IPS-20b (cell line): ENCODE measurements at regions not wholly inside any gene's neighbourhood (a gene's known extent, or its start where the extent isn't known, plus 50 kb on each side); places are given as distances from the start of the nearest gene placed in this dataset.

Experiments
- H3K27ac ChIP-seq: one replicate; pipeline ENCODE4 v1.5.1; 2013; ENCODE audit warnings: low read length
- H3K27me3 ChIP-seq: 2 replicates; pipeline ENCODE4 v1.6.1; 2013; ENCODE audit warnings: mild to moderate bottlenecking, low read length, inconsistent platforms; ENCODE audit not compliant: insufficient read depth
- H3K36me3 ChIP-seq: 2 replicates; pipeline ENCODE4 v1.6.1; 2013; ENCODE audit warnings: low read depth, mild to moderate bottlenecking, inconsistent platforms, low read length, moderate library complexity; ENCODE audit not compliant: insufficient read depth
- H3K4me1 ChIP-seq: 2 replicates; pipeline ENCODE4 v1.6.1; 2013; ENCODE audit warnings: mild to moderate bottlenecking, control low read depth, inconsistent platforms, low read length, moderate library complexity; ENCODE audit not compliant: insufficient read depth
- H3K4me3 ChIP-seq: 2 replicates; pipeline ENCODE4 v1.5.1; 2013; ENCODE audit warnings: mild to moderate bottlenecking, low read length, inconsistent platforms
- H3K9ac ChIP-seq: 2 replicates; pipeline ENCODE4 v1.6.1; 2013; ENCODE audit warnings: low read depth, mild to moderate bottlenecking, inconsistent platforms, low read length, moderate library complexity
- H3K9me3 ChIP-seq: 2 replicates; pipeline ENCODE4 v1.6.1; 2013; ENCODE audit warnings: mild to moderate bottlenecking, low read depth, low read length, inconsistent platforms; ENCODE audit not compliant: insufficient read depth

GRCh38 chr9:116039893-116040292 lies 113.7 kb upstream of the PAPPA start:
- Histone ChIP-seq H3K27me3 (no peaks in the 10 kb centered on the region; the same call in 1 of the 2 replicates), H3K4me3 (no peak overlapping the region), H3K27ac (no peak overlapping the region), H3K4me1 (no peaks in the 10 kb centered on the region), H3K9ac (no peak overlapping the region), H3K9me3 (peaks cover under 1% of the 10 kb centered on the region; the same call in 1 of the 2 replicates), H3K36me3 (no peaks in the 10 kb centered on the region)

- Histone ChIP-seq H3K4me3 (no peak overlapping the region), H3K9me3 (peaks cover 6% of the 10 kb centered on the region), H3K4me1 (no peaks in the 10 kb centered on the region), H3K36me3 (no peaks in the 10 kb centered on the region), H3K27ac (no peak overlapping the region), H3K9ac (no peak overlapping the region), H3K27me3 (no peaks in the 10 kb centered on the region; the same call in 1 of the 2 replicates)
These were observed 111.3 kb upstream of the PAPPA start for GRCh38 chr9:116042321-116042720.

GRCh38 chr9:116045083-116045482 lies 108.5 kb upstream of the PAPPA start:
- Histone ChIP-seq H3K27ac (no peak overlapping the region), H3K4me1 (no peaks in the 10 kb centered on the region), H3K27me3 (no peaks in the 10 kb centered on the region; the same call in 1 of the 2 replicates), H3K36me3 (no peaks in the 10 kb centered on the region), H3K9me3 (peaks cover 6% of the 10 kb centered on the region), H3K4me3 (no peak overlapping the region), H3K9ac (no peak overlapping the region)

- H3K27ac ChIP-seq: no peak overlapping the region
These were observed 105.5 kb upstream of the PAPPA start for GRCh38 chr9:116048081-116048480.

GRCh38 chr9:116049456-116049855 lies 104.1 kb upstream of the PAPPA start:
- no peak overlapping the region for H3K9ac ChIP-seq
- H3K36me3 ChIP-seq: no peaks in the 10 kb centered on the region
- no peaks in the 10 kb centered on the region for H3K27me3 ChIP-seq
- H3K9me3 ChIP-seq: peaks cover 6% of the 10 kb centered on the region
- H3K27ac ChIP-seq: no peak overlapping the region
- H3K4me3 ChIP-seq: no peak overlapping the region
- no peaks in the 10 kb centered on the region for H3K4me1 ChIP-seq

More at GRCh38 chr9:116048081-116048480, 105.5 kb upstream of the PAPPA start:
- Histone ChIP-seq H3K36me3 (no peaks in the 10 kb centered on the region), H3K9me3 (peaks cover 6% of the 10 kb centered on the region), H3K4me3 (no peak overlapping the region), H3K9ac (no peak overlapping the region), H3K27me3 (no peaks in the 10 kb centered on the region), H3K4me1 (no peaks in the 10 kb centered on the region)

- Histone ChIP-seq H3K27ac (no peak overlapping the region), H3K4me1 (no peaks in the 10 kb centered on the region)
These were observed 102.1 kb upstream of the PAPPA start for GRCh38 chr9:116051528-116051927.

GRCh38 chr9:116055536-116055935 lies 98.1 kb upstream of the PAPPA start:
- no peaks in the 10 kb centered on the region for H3K27me3 ChIP-seq
- no peaks in the 10 kb centered on the region for H3K4me1 ChIP-seq
- no peaks in the 10 kb centered on the region for H3K9me3 ChIP-seq
- no peak overlapping the region for H3K9ac ChIP-seq
- no peak overlapping the region for H3K27ac ChIP-seq
- H3K4me3 ChIP-seq: no peak overlapping the region
- no peaks in the 10 kb centered on the region for H3K36me3 ChIP-seq

More at GRCh38 chr9:116051528-116051927, 102.1 kb upstream of the PAPPA start:
- Histone ChIP-seq H3K27me3 (no peaks in the 10 kb centered on the region), H3K36me3 (no peaks in the 10 kb centered on the region), H3K9ac (no peak overlapping the region), H3K4me3 (no peak overlapping the region), H3K9me3 (no peaks in the 10 kb centered on the region)

- Histone ChIP-seq H3K4me3 (no peak overlapping the region), H3K36me3 (no peaks in the 10 kb centered on the region), H3K4me1 (no peaks in the 10 kb centered on the region), H3K9me3 (no peaks in the 10 kb centered on the region), H3K9ac (no peak overlapping the region), H3K27me3 (no peaks in the 10 kb centered on the region), H3K27ac (no peak overlapping the region)
These were observed 96.2 kb upstream of the PAPPA start for GRCh38 chr9:116057371-116057770.

GRCh38 chr9:116058421-116058820 lies 95.2 kb upstream of the PAPPA start:
- Histone ChIP-seq H3K4me3 (no peak overlapping the region), H3K4me1 (no peaks in the 10 kb centered on the region), H3K36me3 (no peaks in the 10 kb centered on the region), H3K27me3 (no peaks in the 10 kb centered on the region), H3K9me3 (no peaks in the 10 kb centered on the region), H3K27ac (no peak overlapping the region), H3K9ac (no peak overlapping the region)

GRCh38 chr9:116059466-116059865 lies 94.1 kb upstream of the PAPPA start:
- H3K27ac ChIP-seq: no peak overlapping the region
- H3K4me1 ChIP-seq: no peaks in the 10 kb centered on the region

GRCh38 chr9:116060631-116061030 lies 93.0 kb upstream of the PAPPA start:
- Histone ChIP-seq H3K27me3 (no peaks in the 10 kb centered on the region), H3K9ac (no peak overlapping the region), H3K36me3 (no peaks in the 10 kb centered on the region), H3K4me3 (no peak overlapping the region), H3K4me1 (no peaks in the 10 kb centered on the region), H3K9me3 (no peaks in the 10 kb centered on the region), H3K27ac (no peak overlapping the region)

More at GRCh38 chr9:116059466-116059865, 94.1 kb upstream of the PAPPA start:
- no peaks in the 10 kb centered on the region for H3K27me3 ChIP-seq
- H3K36me3 ChIP-seq: no peaks in the 10 kb centered on the region
- no peak overlapping the region for H3K4me3 ChIP-seq
- no peak overlapping the region for H3K9ac ChIP-seq
- H3K9me3 ChIP-seq: no peaks in the 10 kb centered on the region

- no peaks in the 10 kb centered on the region for H3K36me3 ChIP-seq
- no peaks in the 10 kb centered on the region for H3K9me3 ChIP-seq
- H3K4me3 ChIP-seq: no peak overlapping the region
- no peaks in the 10 kb centered on the region for H3K27me3 ChIP-seq
- H3K9ac ChIP-seq: no peak overlapping the region
- H3K4me1 ChIP-seq: no peaks in the 10 kb centered on the region
- no peak overlapping the region for H3K27ac ChIP-seq
These were observed 91.9 kb upstream of the PAPPA start for GRCh38 chr9:116061546-116062205.
